ENCODE measurements at regions not wholly inside any gene's neighbourhood (a gene's known extent, or its start where the extent isn't known, plus 50 kb on each side); places are given as distances from the start of the nearest gene placed in this dataset.

DNA sequence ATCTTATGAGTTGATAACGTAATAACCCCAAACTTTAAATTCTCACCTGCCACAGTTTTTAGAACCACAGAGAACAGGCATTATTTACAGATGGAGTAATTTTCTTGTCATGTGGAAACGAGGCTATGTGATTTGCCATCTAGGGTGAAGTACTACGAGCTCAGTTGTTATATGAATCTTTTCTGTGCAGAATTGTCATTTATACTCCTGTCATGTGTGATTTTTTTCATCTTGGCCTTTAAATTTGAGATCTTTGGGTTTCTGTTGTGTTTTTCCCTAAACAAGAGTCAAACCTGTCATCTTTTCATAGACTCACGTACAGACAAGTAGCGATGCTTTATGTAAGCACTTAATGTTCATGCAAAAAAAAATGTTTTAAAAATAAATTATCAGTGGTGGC, 153.7 kb upstream of the TAC1 start:
- no peak for TF ChIP-seq CTCF (IDR thresholded peaks at IDR 0.05)
- TF ChIP-seq POLR2A (IDR thresholded peaks at IDR 0.05) = no peak
- TF ChIP-seq POLR2AphosphoS5 (IDR thresholded peaks at IDR 0.05) = no peak
- no peak for TF ChIP-seq EP300 (IDR thresholded peaks at IDR 0.05; ENCODE audit: low read depth)

Data from transverse colon (tissue), 4 donors.